ENCODE measurements at regions not wholly inside any gene's neighbourhood (a gene's known extent, or its start where the extent isn't known, plus 50 kb on each side); places are given as distances from the start of the nearest gene placed in this dataset.
"Not testable (repeated sequence)": the region's sequence is repeated elsewhere in the genome, so short reads cannot be mapped to it uniquely, and the experiment has no call there.

GRCh38 chr1:223019256-223019655, 123.8 kb downstream of the TLR5 start:
- H3K4me3 ChIP-seq (ENCODE audit: low read depth, low read length) = no peak overlapping the region
- no peak for TF ChIP-seq CTCF (IDR thresholded peaks at IDR 0.05; ENCODE audit: control insufficient read depth, extremely low read depth, insufficient read depth)
- DNase-seq (ENCODE audit: low read depth) = no peak

GRCh38 chr1:223020770-223021169, 122.3 kb downstream of the TLR5 start:
- no peak for TF ChIP-seq CTCF (IDR thresholded peaks at IDR 0.05; ENCODE audit: control insufficient read depth, extremely low read depth, insufficient read depth)
- no peak overlapping the region for H3K4me3 ChIP-seq (ENCODE audit: low read depth, low read length)
- no peak for DNase-seq (ENCODE audit: low read depth)

- no peak for TF ChIP-seq CTCF (IDR thresholded peaks at IDR 0.05; ENCODE audit: control insufficient read depth, extremely low read depth, insufficient read depth)
- H3K4me3 ChIP-seq (ENCODE audit: low read depth, low read length) = no peak overlapping the region
- no peak for DNase-seq (ENCODE audit: low read depth)
These were observed 120.2 kb downstream of the TLR5 start for GRCh38 chr1:223022641-223023473.

GRCh38 chr1:223023863-223024262, 119.2 kb downstream of the TLR5 start:
- no peak for DNase-seq (ENCODE audit: low read depth)
- TF ChIP-seq CTCF (IDR thresholded peaks at IDR 0.05; ENCODE audit: control insufficient read depth, extremely low read depth, insufficient read depth) = no peak
- H3K4me3 ChIP-seq (ENCODE audit: low read depth, low read length) = no peak overlapping the region

- not testable (repeated sequence) for DNase-seq (ENCODE audit: low read depth); H3K4me3 ChIP-seq (ENCODE audit: low read depth, low read length)
These were observed 118.6 kb downstream of the TLR5 start for GRCh38 chr1:223024486-223024885.

- not testable (repeated sequence) for DNase-seq (ENCODE audit: low read depth); H3K4me3 ChIP-seq (ENCODE audit: low read depth, low read length)
These were observed 117.8 kb downstream of the TLR5 start for GRCh38 chr1:223025190-223025734.

- H3K4me3 ChIP-seq (ENCODE audit: low read depth, low read length); DNase-seq (ENCODE audit: low read depth): not testable (repeated sequence)
These were observed 116.4 kb downstream of the TLR5 start for GRCh38 chr1:223026639-223027038.

GRCh38 chr1:223029985-223030769, 112.9 kb downstream of the TLR5 start:
- no peak for DNase-seq (ENCODE audit: low read depth)
- TF ChIP-seq CTCF (IDR thresholded peaks at IDR 0.05; ENCODE audit: control insufficient read depth, extremely low read depth, insufficient read depth) = no peak
- H3K4me3 ChIP-seq (ENCODE audit: low read depth, low read length) = no peak overlapping the region
